ENCODE measurements at regions not wholly inside any gene's neighbourhood (a gene's known extent, or its start where the extent isn't known, plus 50 kb on each side); places are given as distances from the start of the nearest gene placed in this dataset.

DNA sequence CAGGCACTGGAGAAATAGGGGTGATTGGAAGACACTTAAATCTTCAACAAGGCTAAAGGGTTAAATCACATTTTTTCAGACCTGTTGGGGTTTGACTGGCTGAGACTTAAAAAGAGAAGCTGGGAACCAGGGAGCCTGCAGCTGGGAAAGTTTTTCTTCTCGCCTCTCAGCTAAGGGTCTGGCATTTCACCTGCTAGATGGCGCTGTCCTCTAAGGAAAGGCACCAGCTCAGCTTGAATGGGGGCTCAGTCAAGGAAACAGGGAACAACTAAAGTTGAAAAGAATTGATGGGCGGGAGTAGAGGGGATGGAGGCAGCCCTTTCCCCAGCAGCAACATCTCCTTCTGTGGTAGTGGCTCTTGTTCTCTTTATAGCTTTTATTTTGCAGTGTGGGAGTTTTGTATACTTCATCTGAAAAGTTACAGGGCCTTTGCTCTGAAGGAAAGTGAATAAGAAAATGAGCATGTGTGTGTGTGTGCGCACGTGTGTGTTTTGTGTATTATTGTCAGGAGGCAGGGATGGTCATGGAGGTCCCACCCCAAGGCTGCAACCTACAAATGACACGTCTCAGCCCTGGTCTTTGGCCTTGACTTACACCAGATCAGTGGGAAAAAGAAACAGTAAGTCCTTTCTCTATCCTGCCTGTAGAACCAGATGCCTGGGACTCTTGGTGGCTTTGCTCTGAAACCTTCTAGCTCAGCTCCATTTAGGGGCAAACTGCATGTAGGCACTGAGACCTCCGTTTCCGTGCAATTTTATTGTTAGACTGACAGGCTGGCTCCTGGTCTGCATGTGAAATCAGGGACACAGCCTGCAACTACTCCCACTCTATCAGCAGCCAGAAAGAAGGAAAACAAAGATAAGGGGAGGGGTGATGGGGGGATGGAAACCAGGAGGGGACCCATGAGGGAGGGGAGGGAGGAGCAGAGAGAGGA lies 316.2 kb upstream of the CLINT1 start:
- DNase-seq (ENCODE audit: insufficient read length, low spot score), result peak; percentile 70
- FAIRE-seq, result no peak

DNA sequence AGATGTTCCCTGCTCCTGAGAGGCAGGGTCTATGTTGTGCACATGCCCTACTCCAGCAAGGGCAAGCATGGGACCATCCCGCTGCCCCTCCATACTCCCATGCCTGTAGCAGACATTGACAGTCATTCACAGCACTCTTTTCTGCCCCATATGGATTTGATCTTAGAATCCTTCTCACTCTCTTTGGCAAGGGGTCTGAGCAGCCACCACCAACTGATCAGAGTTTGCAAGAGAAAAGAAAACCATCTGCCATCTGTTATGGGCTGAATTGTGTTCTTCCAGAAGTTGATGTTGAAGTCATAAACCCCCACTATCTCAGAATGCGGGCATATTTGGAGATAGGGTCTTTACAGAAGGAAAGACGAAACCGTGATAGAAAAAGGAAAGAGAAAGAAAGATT lies 315.1 kb upstream of the CLINT1 start:
- DNase-seq (ENCODE audit: insufficient read length, low spot score) (no peak), FAIRE-seq (no peak)

DNA sequence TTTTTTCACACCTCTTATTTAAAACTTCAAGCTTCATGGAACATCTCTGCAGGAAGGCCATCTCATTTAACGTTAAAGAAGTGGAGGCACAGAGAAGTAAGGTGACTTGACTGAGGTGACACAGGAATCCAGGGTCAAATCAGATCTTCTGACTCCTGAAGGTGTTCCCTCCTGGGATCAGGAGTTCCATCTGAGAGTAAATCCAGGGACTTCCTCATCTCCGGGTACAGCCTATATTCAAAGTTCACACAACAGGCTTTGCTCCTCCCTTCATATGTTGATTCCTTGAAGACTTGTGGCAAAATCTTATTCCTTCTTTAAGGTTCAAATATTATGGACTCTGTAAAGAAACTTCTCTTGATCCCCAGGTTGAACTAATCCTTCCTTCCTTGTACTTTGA lies 313.1 kb upstream of the CLINT1 start:
- no peak for DNase-seq (ENCODE audit: insufficient read length, low spot score)
- no peak for FAIRE-seq

DNA sequence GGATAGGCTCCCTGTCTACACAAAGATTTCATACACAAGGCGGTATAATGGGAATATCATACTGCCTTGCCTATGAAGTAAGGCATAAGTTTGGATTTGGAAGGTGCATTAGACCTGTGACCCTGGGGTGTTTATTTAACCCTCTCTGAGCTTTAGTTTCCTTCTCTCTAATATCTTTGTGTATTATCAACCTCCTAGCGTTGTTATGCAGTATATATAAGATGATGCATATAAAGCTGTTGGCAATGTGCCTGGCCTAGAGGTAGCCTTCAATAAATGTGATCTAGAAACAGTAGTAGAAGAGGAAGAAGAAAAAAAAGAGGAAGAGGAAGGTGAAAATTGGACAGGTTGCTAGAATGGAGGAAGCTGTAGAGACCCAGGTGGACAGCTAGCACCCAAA lies 311.6 kb upstream of the CLINT1 start:
- FAIRE-seq (no peak), DNase-seq (ENCODE audit: insufficient read length, low spot score) (no peak)

GRCh38 chr5:158170060-158170459 lies 311.1 kb upstream of the CLINT1 start:
- DNase-seq (ENCODE audit: insufficient read length, low spot score), result no peak
- FAIRE-seq, result no peak

- FAIRE-seq (no peak), DNase-seq (ENCODE audit: insufficient read length, low spot score) (no peak)
These were observed 307.5 kb upstream of the CLINT1 start for GRCh38 chr5:158166424-158166823.

DNA sequence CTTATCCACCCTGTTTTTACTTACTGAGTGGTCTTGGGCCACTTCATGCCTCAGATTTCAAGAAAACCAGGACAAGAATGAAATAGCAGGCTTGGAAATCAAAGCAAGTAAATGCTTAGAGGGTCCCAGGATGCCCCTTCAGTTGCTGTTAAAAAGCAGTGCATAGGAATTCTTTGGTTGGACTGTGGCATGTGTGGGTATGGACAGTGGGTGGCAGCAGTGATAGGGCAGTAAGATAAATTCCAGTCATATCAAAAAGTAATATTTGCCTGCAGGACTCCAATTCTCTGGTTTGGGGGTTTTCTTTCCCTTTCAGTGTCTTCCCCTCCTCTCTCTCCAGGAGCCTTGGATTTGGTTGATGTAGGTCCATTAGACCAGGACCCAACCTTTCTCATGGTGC lies 306.7 kb upstream of the CLINT1 start:
- FAIRE-seq (no peak), DNase-seq (ENCODE audit: insufficient read length, low spot score) (no peak)

DNA sequence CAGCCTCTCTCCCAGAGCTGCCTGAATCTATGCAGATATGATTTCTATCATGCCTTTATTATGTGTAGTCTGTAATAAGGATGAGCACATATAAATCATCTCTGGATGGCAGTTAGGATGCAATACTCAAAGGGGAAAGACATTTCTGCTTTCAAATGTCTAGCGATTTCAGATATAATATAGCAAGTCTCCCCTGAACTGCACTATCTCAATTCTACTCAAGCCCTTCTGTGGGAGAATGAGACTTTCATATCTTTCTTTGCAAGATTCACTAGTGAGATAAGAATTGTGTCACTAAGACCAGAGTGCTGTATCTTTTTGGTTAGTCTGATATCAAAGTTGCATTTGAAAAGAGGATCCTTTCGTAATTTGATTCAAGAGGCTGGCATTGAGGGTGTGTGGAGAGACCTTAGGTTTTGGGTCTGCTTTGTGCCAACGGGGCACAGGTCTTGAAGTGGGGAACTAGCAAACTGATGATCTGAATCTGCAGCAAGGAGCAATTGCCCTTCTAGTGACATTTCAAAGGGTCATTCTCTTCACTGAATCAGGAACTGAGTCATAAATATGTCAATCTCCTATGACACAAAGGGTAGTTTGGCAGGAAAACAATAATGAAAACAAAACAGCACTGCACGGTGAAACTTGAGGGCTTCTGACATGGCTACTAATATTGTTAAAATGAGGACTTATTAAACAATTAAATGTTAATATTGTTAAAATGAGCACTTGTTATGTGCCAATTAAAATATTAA lies 305.5 kb upstream of the CLINT1 start:
- DNase-seq (ENCODE audit: insufficient read length, low spot score) (no peak), FAIRE-seq (no peak)

GRCh38 chr5:158163451-158164295 lies 304.7 kb upstream of the CLINT1 start:
- DNase-seq (ENCODE audit: insufficient read length, low spot score), result no peak
- FAIRE-seq, result no peak

GRCh38 chr5:158162479-158163034 lies 303.6 kb upstream of the CLINT1 start:
- FAIRE-seq, result no peak

GRCh38 chr5:158162026-158162425 lies 303.1 kb upstream of the CLINT1 start:
- FAIRE-seq (no peak), DNase-seq (ENCODE audit: insufficient read length, low spot score) (no peak)

More at GRCh38 chr5:158162479-158163034, 303.6 kb upstream of the CLINT1 start:
- no peak for DNase-seq (ENCODE audit: insufficient read length, low spot score)

GRCh38 chr5:158159621-158160020 lies 300.7 kb upstream of the CLINT1 start:
- DNase-seq (ENCODE audit: insufficient read length, low spot score) (no peak), FAIRE-seq (no peak)

DNA sequence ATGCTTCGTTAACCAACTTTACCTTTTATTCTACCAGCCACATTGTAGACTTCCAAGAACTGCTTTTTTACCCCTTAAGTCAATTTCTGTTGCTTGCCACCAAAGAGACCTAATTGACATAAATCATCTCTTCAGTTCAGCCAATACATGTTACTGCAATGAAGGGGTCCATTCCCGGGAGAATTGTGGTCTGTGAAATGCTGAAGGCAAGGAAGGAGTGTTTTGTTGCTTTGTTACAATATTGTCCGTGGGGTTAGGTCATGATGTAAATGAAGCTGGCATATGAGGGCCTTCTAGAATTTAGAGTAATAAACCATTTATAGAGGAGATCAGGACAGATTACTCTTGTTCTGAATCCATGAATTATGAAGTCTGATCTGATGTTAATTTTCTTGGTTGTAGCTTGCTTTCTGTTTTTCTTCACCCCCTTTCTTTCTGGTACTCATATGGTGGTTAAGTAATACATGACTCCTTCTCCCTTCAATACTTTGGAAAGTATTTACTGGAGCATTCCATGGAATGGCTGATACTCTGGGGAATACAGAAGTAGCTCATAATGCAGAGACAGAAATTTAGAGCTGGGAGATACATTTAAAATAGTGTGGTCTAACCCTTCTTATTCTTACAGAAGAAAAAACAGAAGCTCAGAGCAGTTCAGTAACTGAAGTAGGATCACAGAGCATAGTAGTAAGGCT lies 297.0 kb upstream of the CLINT1 start:
- FAIRE-seq (no peak), DNase-seq (ENCODE audit: insufficient read length, low spot score) (no peak)

DNA sequence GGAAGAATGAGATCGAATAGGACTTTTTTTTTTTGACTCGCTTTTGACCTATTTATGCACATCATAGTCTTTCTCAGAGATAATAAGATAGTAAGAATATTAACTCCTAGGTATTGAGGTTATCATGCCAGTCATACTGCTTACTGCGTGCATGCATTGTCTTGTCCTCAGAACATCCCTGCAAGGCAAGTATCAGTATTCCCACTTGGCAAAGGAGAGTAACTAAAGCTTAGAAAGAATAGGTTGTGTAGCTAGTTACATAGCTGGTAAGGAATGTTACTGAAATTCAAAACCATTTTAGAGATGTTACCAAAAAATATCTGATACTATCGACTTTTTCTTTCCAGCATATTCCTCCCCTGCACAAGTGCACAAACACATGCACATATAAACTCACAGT lies 296.1 kb upstream of the CLINT1 start:
- DNase-seq (ENCODE audit: insufficient read length, low spot score), result no peak
- FAIRE-seq, result no peak

DNA sequence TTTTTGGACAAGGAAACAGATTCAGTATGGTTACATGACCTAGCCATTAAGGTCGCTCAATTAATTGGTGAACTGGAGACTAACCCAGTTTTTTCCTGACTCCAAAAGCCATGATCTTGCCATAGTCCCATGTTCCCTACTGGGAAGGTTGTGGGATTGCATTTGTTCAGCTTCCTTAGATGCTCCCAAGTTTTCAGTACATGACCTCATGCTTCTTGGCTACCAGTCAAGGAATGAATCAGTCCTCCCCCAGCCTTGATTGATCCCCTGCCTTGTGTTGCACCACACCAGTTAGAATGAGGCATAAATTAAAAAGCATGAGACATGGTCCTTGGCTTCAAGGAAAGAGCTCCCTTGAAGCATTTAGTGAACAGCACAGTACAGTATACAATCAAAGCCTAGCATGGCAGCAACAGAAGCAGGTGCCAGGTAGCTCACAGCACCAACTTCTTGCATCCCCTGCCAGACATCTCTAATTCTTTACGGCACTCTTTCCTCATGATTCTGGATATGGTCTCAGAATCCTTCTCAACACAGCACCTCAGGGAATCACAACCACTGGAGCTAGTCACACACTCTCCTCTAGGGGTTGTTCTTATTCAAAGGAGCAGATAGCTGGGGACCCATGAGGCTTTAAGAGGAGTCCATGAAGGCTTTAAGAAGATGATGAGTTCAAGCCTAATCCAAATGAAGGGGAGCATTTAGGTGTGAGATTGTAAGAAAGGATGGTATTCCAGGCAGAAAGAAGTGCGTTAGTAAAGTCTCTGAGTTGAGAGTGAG lies 295.5 kb upstream of the CLINT1 start:
- no peak for FAIRE-seq
- peak; percentile 51 for DNase-seq (ENCODE audit: insufficient read length, low spot score)

DNA sequence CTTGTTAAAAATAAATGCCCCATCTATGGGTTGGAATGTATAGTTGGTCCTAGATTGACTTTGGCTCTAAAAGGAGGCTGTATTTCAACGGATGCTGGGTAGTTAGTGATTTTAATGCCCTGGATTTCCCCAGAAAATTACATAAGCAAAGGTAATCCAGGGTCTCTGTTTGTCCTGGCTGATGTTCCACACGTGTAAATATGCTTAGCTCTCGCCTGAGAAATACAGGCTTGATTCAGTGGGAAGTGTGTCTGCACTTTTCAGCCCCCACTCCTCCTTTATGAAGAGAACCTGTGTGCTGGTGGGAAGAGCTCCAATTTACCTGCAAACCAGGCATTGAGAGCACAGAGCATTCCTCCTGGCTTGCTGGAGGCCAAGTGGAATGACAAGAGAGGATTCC lies 294.6 kb upstream of the CLINT1 start:
- FAIRE-seq (no peak), DNase-seq (ENCODE audit: insufficient read length, low spot score) (no peak)

DNA sequence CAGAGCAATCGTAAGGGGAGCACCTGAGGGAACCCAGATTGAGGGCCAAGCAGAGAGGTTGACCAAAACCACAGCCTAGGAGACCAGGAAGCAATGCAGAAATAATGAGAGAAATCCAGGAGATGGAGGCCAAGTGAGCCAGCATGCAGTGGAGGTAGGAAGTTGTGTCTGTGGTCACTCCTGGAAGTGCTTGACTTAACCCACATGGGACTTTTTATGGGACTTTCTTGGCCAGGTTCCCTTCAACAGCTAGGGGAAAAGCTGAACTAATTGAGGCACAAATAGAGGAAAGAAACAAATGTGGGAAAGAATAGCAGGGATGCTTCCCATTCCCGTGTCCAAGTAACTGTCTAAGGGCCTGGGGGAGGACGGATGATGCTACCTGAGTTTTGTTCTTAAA lies 293.2 kb upstream of the CLINT1 start:
- no peak for FAIRE-seq
- no peak for DNase-seq (ENCODE audit: insufficient read length, low spot score)

GRCh38 chr5:158147227-158147626 lies 288.3 kb upstream of the CLINT1 start:
- no peak for FAIRE-seq

DNA sequence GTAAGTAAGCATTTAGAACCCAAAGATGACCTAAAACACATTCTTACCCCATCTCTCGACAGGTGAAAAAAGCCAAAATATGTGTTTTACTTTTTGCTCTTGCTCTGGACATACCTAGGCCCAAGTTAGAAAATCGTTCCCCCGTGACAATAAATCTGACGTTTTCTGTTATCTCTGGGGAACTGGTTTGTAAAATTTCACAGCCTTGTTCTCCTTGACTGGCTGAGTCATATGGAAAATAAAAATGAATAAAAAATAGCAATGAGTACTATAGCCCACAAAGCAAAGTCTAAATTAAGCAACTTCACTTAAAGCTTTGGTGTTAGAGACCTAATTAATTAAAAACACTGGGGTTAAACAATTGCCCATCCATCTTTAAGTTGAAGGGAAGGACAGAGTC lies 286.9 kb upstream of the CLINT1 start:
- FAIRE-seq (no peak), DNase-seq (ENCODE audit: insufficient read length, low spot score) (no peak)

More at GRCh38 chr5:158147227-158147626, 288.3 kb upstream of the CLINT1 start:
- no peak for DNase-seq (ENCODE audit: insufficient read length, low spot score)
